GM19372 (cell line): ENCODE measurements at regions not wholly inside any gene's neighbourhood (a gene's known extent, or its start where the extent isn't known, plus 50 kb on each side); places are given as distances from the start of the nearest gene placed in this dataset.
"Not testable (repeated sequence)": the region's sequence is repeated elsewhere in the genome, so short reads cannot be mapped to it uniquely, and the experiment has no call there.

Experiments used
- ATAC-seq: cut with Tn5 transposase; IDR thresholded peaks from one replicate; pipeline ENCODE4 v1.9.1; 2021; ENCODE audit warnings: mild to moderate bottlenecking, low read depth, moderate library complexity; ENCODE audit not compliant: unreplicated experiment

DNA sequence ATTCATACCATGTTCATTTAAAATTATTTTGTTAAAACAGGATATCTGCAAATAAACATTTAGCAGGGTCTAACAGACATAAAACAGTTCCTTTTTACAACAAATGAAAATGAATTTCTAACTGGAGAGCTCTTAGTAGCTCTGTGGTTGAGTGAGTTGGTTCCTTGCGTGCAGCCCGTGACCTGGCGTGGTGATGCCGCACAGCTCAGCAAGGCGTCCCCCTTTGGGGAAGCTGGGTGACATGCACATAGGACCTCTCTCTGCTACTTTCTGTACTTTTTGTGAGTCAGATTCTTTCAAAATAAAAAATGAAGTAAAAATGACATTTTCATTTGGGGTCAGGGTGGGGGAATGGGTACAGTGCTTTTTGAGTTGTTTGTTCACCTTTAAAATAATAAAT lies 75.9 kb downstream of the NPIPB11 start:
- ATAC-seq, result not testable (repeated sequence)

DNA sequence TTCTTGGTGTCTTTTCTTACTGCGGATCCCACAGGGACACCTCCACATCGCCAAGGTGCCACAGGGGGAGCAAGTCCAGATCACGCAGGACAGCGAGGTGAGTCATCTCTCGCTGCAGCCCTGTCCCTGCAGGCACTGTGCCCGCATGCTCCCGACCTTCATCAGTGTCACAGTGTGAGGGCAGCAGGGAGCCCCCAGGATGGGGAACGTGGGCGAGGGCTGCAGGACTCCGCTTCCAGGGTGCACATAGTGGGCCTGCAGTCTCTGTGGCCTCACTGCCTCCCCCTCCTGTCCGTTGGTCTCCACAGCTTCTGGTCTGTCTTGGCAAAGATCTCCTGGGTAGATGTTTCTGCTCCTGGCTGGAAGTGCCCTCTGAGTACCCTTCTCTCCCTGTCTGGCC lies 78.0 kb downstream of the NPIPB11 start:
- ATAC-seq, result not testable (repeated sequence)

DNA sequence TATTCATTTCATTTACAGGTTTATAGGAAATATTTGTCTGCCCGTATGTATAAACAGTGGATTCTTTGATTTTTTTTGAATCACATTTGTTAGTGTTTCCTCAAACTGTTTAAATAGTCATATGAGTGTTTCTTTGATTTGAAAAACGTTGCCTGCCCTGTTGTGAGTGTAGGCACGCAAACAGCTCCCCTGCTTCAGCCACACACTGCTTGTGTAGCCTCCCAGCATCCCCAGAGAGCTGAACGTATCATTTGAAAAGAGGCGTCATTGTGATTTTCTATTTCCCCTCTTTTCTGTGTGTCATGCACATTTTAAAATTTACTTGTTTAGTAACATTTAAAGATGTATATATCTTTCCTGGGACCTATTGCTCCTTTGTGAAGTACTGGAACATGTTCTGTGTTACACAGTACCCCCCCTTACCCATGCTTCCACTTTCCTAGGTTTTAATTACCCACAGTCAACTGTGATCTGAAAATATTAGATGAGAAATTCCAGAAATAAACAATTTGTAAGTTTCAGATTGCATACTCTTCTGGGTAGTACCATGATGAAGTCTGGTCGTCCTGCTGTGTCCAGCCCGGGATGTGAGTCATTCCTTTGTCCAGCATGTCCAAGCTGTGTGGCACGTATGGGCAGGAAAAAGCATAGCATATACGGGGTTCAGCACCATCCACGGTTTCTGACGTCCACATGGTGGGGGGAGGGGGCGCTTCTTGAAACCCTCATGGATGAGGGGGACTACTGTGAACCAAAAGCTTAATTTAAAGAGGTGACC lies 78.7 kb downstream of the NPIPB11 start:
- ATAC-seq, result not testable (repeated sequence)

DNA sequence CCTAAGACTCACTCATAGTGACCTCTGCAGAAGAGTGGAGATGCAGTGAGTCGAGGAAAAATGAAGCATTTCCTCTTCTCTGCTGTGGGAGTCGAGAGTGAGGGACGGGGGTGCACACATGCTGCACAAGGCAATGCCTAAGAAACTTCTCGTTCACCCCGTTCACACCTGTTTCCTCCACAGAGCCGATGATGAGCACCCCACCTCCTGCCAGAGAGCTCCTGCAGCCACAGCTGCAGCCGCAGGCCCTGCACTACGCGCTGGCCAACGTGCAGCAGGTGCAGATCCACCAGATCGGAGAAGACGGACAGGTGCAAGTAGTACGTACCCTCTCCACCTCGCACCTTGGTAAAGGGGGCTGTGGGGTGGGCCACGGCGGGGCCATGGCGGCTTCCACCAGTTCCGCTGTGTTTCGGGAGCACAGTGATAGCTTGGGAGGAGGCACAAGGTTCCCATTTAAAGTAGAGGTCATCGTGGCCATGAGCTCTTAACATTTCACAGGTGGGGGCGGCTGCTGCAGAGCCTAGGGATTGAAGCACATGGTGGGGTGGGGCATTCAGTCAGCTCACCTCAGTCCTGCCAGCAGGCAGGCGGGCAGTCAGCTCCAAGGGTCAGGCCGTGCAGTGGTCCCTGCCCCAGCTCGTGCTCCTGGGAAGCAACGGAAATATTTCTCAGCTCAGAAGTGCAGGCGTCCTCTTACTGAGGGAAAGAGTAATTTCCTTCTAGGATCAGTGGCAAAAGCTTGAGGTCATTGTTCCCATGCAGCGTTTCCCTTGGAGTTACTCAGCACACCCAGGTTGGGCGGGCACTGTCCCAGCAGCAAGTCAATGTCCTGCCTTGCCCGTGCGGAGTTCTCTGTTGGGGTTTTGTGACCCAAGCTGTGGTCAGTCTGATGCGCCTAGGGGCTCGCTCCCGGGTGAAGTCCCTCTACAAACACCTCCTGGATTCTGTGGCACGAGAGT lies 80.1 kb downstream of the NPIPB11 start:
- ATAC-seq, result not testable (repeated sequence)

DNA sequence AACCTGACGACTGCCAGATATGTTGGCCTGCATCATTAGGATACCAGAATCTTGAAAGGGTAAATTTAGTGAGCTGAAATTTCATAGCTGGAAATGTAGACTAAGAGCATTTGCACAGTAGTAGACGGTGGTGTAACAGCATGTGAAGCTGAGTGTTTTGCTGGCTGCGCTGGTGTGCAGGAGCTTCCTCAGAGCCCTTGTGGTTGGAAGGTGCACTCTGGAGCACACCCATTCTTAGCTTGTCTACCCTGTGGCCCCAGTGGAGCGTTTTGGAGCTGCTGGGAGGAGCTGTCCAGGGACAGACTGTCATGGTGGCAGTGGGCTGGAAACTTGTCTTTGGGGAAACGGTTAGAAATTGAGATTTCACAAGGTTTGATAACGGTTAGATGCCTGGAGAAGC lies 82.8 kb downstream of the NPIPB11 start:
- not testable (repeated sequence) for ATAC-seq

DNA sequence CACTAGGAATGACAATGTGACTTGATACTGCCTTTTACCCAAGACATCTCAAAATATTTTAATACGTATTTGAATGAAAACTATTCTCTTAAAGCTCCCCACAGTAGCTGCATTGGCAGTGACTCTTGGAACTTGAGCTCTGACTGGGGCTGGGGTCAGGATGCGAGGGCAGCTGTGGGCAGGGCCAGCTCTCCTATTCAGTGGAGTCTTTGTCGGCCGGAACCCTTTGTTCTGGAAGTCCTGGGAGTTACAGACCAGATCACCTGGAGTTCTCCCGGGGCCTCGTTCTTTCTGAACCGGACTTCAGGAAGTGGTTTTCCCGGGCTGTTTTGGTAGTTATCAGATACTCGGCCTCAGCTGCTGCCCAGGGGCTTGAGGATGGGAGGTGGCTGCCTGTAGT lies 84.9 kb downstream of the NPIPB11 start:
- ATAC-seq, result no peak

DNA sequence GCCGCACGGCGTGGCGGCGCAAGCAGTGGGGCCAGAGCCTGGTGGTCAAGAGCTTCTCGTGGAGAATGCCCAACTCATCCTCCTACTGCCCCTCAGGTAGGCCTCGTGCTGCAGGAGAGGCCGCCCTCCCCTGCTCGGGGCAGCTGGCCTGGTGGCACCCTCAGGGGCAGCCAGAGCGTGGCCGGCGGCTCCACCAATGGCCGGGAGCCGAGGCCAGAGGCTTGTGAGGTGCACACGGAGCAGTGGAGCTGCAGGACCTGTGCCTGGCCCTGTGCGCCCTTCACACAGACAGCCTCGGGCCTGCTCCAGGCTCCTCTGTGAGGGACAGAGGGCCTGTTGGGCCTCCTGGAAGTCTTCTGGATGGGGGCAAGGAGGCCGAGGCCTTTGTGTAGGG lies 85.5 kb downstream of the NPIPB11 start:
- no peak for ATAC-seq

DNA sequence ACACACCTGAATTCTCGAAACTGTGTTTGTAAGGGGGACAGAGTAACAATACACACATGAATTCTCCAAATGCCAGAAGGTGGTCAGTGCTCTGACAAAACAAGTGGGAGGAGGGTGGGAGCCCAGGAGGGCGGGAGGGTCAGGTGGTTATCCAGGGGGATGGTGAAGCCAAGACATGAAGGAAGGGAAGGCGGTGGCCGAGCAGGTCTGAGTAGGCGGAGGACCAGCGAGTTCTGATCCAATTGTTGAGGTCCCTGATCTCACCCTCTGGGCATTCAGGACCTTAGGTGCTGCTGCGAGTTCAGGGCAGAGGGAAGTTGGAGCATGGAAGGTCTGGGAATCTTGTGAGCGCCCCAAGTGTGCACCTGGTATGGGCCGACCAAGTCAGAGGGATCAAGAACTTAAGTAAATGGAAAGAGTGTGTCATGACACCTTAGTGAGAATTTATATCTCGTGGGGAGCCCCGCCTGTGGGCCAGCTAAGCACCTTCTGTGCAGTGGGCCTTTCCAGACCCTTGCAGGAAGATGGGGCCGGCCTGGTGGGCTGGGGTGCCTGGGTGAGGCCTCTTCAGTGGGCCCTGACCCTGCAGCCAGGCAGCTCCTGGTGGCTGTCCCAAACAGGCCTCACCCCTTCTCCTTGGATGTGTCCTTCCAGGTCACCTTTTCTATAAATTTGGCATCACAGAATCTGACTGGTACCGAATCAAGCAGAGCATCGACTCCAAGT lies 86.1 kb downstream of the NPIPB11 start:
- no peak for ATAC-seq

DNA sequence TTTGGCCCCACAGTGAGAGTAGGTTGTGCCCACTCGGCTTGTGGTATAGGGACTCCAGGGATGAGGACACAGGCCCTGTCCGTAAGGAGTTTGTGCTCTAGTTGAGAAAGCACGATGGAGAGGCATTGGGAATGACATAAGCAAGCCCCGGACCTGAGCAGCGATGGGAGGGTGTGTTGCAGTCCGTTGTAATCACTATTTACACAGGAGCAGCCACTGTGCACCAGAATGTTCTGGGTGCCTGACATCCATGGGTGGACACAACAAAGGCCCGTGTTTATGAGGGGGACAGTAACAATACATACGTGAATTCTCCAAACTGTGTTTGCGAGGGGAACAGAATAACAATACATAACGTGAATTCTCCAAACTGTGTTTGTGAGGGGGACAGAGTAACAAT lies 86.8 kb downstream of the NPIPB11 start:
- ATAC-seq, result no peak

DNA sequence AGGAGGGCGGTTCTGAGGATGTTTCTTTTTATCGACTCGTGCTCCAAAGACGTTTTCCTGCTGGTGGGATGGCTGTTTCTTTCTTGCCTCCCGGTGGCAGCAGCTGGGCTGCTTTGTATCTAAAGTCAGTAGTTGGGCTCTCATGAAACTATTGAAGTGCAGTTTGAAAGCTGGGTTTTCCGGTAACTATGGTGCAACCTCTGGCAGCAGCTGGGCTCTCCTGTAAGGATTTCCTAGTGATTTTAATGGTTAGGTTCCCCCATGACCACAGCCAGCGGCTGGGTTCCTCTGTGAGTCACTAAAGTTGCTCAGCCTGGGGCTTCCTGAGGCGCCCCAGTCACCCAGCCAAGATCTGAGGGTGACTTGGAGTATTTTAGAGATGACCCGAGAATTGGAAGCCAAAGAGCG lies 87.9 kb downstream of the NPIPB11 start:
- not testable (repeated sequence) for ATAC-seq

DNA sequence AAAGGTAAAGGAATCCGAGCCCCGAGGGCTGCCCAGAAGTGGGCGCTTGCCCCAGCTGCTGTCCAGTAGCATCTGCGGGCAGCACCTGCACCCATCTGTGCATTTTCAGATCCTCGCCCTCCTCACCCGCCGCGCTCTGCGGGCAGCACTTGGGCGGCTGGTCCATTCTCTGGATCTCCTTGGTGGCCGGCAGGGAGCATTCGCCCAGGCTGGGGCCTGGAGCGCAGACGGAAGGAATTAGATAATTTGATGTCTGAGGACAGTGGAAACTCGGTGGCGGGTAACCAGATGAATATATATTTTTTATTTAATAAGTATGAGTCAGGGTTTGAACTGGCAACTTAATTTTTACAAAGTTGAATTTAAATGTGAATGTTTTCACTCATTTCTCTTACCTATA lies 88.5 kb downstream of the NPIPB11 start:
- ATAC-seq, result no peak

DNA sequence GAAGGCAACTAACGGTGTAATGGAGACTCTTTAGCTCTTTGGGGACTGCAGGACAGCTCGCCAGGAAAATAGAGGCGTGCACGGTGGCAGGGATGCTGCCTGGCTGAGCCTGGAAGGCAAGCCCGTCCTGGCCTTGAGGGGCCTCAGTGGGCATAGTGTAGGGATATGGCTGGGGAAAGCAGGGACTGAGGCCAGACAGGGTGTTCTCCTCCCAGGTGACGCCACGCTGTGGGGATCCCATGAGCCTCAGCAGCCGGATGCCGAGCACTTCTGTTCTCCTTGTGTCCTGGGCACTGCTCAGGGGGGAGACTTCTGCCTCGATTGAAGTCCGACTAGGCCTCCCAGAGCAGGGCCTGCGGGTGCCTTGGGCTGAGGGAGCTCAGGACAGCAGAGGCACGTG lies 89.2 kb downstream of the NPIPB11 start:
- no peak for ATAC-seq

DNA sequence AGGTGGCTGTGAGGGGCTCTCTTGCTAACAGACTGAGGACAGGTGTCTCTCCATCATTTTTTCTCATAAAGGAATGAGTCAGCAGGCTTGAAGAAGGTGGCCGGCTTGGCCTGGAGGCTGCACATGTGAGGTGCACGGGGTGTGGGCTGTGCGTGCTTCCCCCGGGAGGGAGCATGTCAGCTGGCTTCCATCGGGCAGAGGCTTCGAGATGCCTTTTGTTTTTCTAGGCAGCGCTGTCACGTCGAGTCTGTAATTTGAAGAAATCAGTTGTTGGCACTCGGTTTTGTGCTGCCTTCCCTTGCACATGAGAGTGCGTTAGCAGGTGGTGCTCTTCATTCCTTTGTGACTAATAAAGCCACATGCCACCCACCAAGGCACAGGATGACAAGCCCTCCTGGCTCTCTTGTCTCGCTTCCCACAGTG lies 89.7 kb downstream of the NPIPB11 start:
- no peak for ATAC-seq

DNA sequence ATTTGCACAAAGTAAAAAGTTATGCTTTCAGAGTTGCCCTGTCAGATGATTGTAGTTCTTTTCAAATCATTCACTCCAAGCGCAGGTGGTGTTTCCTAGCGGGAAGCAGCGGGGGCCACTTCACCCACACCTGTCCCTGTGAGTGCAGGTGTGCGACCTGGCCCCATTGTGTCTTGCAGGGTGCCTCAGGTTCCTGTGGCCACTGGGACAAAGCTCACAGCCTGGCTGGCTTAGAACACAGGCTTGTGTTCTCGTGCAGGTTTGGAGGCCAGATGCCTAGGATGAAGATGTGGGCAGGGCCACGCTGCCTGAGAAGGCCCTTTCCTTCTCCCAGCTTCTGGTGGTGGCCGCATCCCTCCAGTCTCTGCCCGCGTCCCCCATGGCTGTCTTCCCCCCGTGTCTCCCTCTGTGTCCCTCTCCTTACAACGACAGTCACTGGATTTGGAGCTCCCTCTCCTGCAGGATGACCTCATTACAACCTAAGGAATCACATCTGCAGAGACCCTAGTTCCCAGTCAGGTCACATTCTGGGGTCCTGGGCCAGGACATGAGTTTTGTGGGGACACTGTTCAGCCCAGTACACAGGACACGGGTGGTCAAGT lies 90.5 kb downstream of the NPIPB11 start:
- ATAC-seq, result no peak

DNA sequence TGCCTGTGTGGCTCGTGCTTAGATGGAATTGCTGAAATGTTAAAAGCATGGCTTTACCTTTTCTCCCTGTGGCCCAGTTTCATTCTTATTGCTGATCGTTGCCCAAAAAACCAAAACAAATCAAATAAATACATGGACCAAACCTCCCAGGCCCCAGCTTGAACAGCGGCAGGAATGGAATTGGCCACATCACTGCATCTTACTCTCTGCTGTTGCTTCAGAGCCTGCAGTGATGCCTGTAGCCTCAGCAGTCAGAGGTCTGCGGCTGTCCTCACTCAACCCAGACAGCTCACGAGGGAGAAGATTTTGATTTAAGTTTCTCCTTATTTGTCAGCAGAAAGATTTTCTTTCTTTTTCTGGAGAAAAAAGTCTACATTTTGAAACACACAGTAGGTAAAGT lies 91.5 kb downstream of the NPIPB11 start:
- ATAC-seq, result no peak

DNA sequence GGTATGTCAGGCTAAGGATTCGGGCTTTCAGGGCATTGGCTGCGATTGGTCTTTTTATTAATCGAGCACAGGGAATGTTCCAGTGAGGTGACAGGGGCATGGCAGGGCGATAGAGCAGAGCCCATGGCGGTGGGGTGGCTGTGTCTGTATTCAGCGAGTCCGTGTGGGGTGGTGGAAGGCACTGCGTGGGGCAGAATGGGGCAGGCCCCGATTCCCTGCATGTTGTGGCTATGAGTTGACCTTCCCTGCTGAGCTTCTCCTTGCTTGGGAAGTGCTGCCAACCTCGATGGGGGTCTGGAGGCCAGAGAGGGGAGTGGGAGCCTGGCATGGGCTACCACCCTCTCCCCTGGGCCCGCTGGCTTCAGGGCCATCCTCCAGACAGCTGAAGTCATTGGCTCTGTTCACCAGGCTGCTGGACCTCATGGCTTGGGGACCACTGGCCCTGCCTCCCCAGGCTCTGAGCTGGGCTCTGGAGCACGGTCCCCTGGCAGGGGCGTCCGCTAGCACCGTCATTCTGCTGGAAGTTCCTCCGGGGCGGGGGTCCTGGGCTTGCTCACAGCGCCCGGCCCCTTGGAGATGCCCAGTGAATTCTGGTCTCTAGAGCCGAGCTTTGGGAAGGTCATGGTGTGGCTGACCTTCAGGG lies 92.1 kb downstream of the NPIPB11 start:
- ATAC-seq, result no peak

DNA sequence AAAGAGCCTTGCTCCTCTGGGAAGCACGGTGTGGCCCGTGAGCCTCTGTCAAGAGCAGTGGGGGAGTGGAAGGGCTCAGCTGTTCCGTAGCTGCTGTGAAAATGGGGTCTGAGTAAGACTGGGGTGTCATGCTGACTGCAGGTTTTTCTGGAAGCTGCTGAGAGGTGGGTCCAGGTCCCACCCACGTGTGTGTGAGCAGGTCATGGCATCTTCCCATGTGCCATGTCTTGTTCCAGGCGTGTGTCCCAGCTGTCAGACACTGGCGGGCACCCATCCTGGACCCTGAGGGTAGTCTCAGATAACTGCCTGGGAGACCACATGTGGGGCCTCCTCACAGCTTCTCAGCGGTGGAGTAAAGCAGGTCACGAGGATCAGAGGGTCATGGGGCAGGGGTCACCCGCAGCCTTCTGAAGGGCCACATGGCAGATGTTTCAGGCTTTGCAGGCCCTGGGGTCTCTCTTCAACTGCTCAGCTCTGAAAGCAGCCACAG lies 92.9 kb downstream of the NPIPB11 start:
- no peak for ATAC-seq

DNA sequence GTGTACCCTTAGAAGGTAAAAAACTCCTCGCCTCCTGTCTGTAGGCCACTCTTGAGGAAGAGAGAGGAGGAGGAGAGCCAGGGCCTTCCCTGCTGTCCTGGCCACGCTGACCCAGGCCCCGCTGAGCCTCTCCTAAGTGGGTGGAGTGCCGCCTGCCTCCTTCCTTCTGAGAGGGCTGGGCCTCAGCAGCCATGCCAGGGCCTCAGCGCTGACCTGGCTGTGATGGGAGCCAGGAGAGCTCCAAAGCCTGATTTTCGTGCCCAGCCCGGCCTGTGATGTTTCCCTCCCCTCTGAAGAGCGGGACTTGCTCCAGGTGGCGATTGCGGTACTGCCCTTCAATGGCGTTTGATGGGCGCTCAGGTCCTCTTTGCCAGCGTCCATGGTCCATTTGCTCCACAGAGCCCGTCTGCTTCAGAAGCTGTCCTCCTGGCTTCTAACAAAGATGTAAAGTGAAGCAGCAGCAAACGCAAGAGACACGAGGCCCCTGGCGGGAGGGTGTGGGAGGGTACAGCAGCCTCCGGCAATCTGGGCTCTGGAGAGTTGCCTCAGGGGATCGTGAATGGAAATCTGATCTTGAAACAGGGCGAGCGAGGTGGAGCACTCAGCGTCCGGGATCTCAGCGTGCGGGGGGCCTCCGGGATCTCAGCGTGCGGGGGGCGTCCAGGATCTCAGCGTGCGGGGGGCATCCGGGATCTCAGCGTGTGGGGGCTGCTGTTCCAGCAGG lies 93.5 kb downstream of the NPIPB11 start:
- no peak for ATAC-seq

DNA sequence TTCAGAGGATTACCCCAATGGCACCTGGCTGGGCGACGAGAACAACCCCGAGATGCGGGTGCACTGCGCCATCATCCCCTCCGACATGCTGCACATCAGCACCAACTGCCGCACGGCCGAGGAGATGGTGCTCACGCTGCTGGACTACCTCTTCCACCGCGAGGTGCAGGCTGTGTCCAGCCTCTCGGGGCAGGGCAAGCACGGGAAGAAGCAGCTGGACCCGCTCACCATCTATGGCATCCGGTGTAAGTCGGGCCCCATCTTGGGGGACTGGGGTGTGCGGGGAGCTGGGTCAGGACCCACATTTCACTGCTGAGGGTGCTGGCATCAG lies 94.2 kb downstream of the NPIPB11 start:
- ATAC-seq, result not testable (repeated sequence)
